SK-N-SH (cell line): ENCODE measurements at regions not wholly inside any gene's neighbourhood (a gene's known extent, or its start where the extent isn't known, plus 50 kb on each side); places are given as distances from the start of the nearest gene placed in this dataset.

Experiments
- CTCF ChIA-PET: fragments of 300-600, 350-600 bp; formaldehyde crosslinking; extraction: SDS; loops from one replicate; lab custom pipeline; 2021; lab: Yijun Ruan, JAX
- POLR2A ChIA-PET: fragments of 350-600 bp; sonication (Branson Sonifier 250); formaldehyde crosslinking; extraction: SDS; loops from one replicate; lab custom pipeline; 2020; ENCODE audit warnings: antibody characterized with exemption, inconsistent platforms; lab: Yijun Ruan, JAX
- DNase-seq: peaks from one replicate; pipeline ENCODE4 v3.0.0; 2012
- H2AFZ ChIP-seq: fragments of 200-600 bp; sonication (generic); 2 replicates; pipeline ENCODE4 v1.8.1; 2016; ENCODE audit warnings: antibody characterized with exemption, mild to moderate bottlenecking, low read depth
- H3F3A ChIP-seq: fragments of 200-600 bp; sonication (generic); replicated peaks from 2 replicates; pipeline ENCODE3; 2016; ENCODE audit warnings: antibody characterized with exemption, mild to moderate bottlenecking; ENCODE audit not compliant: insufficient read depth
- H3K27ac ChIP-seq, 2 experiments: fragments of 200-500 bp in 1 of 2; fragments of 200-600 bp in 1 of 2; sonication (Bioruptor generic) in 1 of 2; sonication (generic), shearing (Covaris generic) in 1 of 2; 2 replicates each; pipeline versions ENCODE4 v1.5.1 to v1.6.1; 2014 to 2016; ENCODE audit warnings: low read depth in 2 of 2, inconsistent platforms in 1 of 2, low read length in 1 of 2, mild to moderate bottlenecking in 1 of 2, mixed read lengths in 1 of 2
- H3K27me3 ChIP-seq: fragments of 200-600 bp; sonication (generic), shearing (Covaris generic); 2 replicates; pipeline ENCODE4 v1.6.1; 2016; ENCODE audit warnings: mixed run types; ENCODE audit not compliant: insufficient read depth
- H3K36me3 ChIP-seq, 2 experiments: fragments of 200-500 bp in 1 of 2; fragments of 200-600 bp in 1 of 2; sonication (Bioruptor generic) in 1 of 2; sonication (generic) in 1 of 2; replicated peaks in 1 of 2; 2 replicates each; pipeline versions ENCODE3 to v1.5.1; 2014 to 2016; ENCODE audit warnings: low read length in 1 of 2, mild to moderate bottlenecking in 1 of 2; ENCODE audit not compliant: insufficient read depth in 2 of 2, control insufficient read depth in 1 of 2
- H3K4me1 ChIP-seq, 2 experiments: fragments of 200-500 bp in 1 of 2; fragments of 200-600 bp in 1 of 2; sonication (Bioruptor generic) in 1 of 2; sonication (generic), shearing (Covaris generic) in 1 of 2; 2 replicates each; pipeline versions ENCODE4 v1.5.1 to v1.6.1; 2014 to 2016; ENCODE audit warnings: low read depth in 1 of 2, low read length in 1 of 2, mixed run types in 1 of 2; ENCODE audit not compliant: insufficient read depth in 2 of 2, control insufficient read depth in 1 of 2
- H3K4me2 ChIP-seq: fragments of 200-600 bp; sonication (generic), shearing (Covaris generic); 2 replicates; pipeline ENCODE4 v1.6.1; 2017; ENCODE audit warnings: mixed run types
- H3K4me3 ChIP-seq, 2 experiments: fragments of 200-500 bp in 1 of 2; fragments of 200-600 bp in 1 of 2; sonication (Bioruptor generic) in 1 of 2; sonication (generic), shearing (Covaris generic) in 1 of 2; 2 replicates each; pipeline versions ENCODE4 v1.5.1 to v1.8.1; 2014 to 2016; ENCODE audit warnings: low read depth in 2 of 2, inconsistent platforms in 1 of 2, low read length in 1 of 2, mild to moderate bottlenecking in 1 of 2, mixed read lengths in 1 of 2, moderate library complexity in 1 of 2
- H3K79me2 ChIP-seq: fragments of 200-600 bp; sonication (generic); 2 replicates; pipeline ENCODE4 v1.8.1; 2017; ENCODE audit warnings: mild to moderate bottlenecking; ENCODE audit not compliant: insufficient read depth
- H3K9ac ChIP-seq: fragments of 200-600 bp; sonication (generic); 2 replicates; pipeline ENCODE4 v1.6.1; 2017; ENCODE audit warnings: mixed run types
- H3K9me2 ChIP-seq: fragments of 200-600 bp; sonication (generic); 2 replicates; pipeline ENCODE4 v1.6.1; 2017; ENCODE audit warnings: mixed run types
- H3K9me3 ChIP-seq: fragments of 200-600 bp; sonication (generic); 2 replicates; pipeline ENCODE4 v1.6.1; 2017; ENCODE audit warnings: mixed run types, mild to moderate bottlenecking, moderate library complexity
- H4K20me1 ChIP-seq: fragments of 200-600 bp; sonication (generic); 2 replicates; pipeline ENCODE4 v1.6.1; 2017; ENCODE audit warnings: mild to moderate bottlenecking, mixed run types; ENCODE audit not compliant: insufficient read depth
- CHD2 ChIP-seq: fragments of 150-350 bp; IDR thresholded peaks from 2 replicates; pipeline ENCODE4 v1.6.1; 2018; ENCODE audit warnings: low read length; ENCODE audit not compliant: partially characterized antibody
- EP300 ChIP-seq, 2 experiments: IDR thresholded peaks; 2 replicates each; pipeline versions ENCODE4 v1.4.0 to v1.6.1; 2012; ENCODE audit warnings: borderline replicate concordance in 1 of 2, low read depth in 1 of 2, low read length in 1 of 2
- FOXJ3 ChIP-seq: sonication (generic); formaldehyde crosslinking; IDR thresholded peaks from 2 replicates; pipeline ENCODE4 v1.5.1; 2020; ENCODE audit warnings: mild to moderate bottlenecking, missing genetic modification reagents
- FOXM1 ChIP-seq: IDR thresholded peaks from 2 replicates; pipeline ENCODE4 v1.4.0; 2012; ENCODE audit warnings: low read depth, mild to moderate bottlenecking
- GABPA ChIP-seq: IDR thresholded peaks from 2 replicates; pipeline ENCODE4 v1.4.0; 2012; ENCODE audit warnings: low read depth, mild to moderate bottlenecking
- GATA2 ChIP-seq: sonication (generic); formaldehyde crosslinking; IDR thresholded peaks from 2 replicates; pipeline ENCODE4 v1.5.0; 2020; ENCODE audit warnings: mild to moderate bottlenecking, missing genetic modification reagents
- JUND ChIP-seq: IDR thresholded peaks from 2 replicates; pipeline ENCODE4 v1.4.0; 2012
- MEF2A ChIP-seq: IDR thresholded peaks from 2 replicates; pipeline ENCODE4 v1.4.0; 2012; ENCODE audit warnings: low read depth, borderline replicate concordance
- NRF1 ChIP-seq: IDR thresholded peaks from 2 replicates; pipeline ENCODE4 v1.6.1; 2012; ENCODE audit warnings: low read depth, mild to moderate bottlenecking, low read length
- PBX3 ChIP-seq: IDR thresholded peaks from 2 replicates; pipeline ENCODE4; 2012
- POLR2AphosphoS5 ChIP-seq: IDR thresholded peaks from 2 replicates; pipeline ENCODE4 v1.6.1; 2012; ENCODE audit warnings: low read depth, low read length
- RAD21 ChIP-seq: IDR thresholded peaks from 2 replicates; pipeline ENCODE4 v1.6.1; 2012; ENCODE audit warnings: mild to moderate bottlenecking, low read length
- SIN3A ChIP-seq: IDR thresholded peaks from 2 replicates; pipeline ENCODE4 v1.6.1; 2012; ENCODE audit warnings: low read depth, mild to moderate bottlenecking, low read length, moderate library complexity, borderline replicate concordance
- SMC3 ChIP-seq: IDR thresholded peaks from 2 replicates; pipeline ENCODE4 v1.6.1; 2012; ENCODE audit warnings: low read depth, low read length, improper control_type of control experiment
- TCF12 ChIP-seq: IDR thresholded peaks from 2 replicates; pipeline ENCODE4 v1.4.0; 2012
- TEAD4 ChIP-seq: IDR thresholded peaks from 2 replicates; pipeline ENCODE4 v1.4.0; 2012; ENCODE audit warnings: mild to moderate bottlenecking, borderline replicate concordance; ENCODE audit not compliant: insufficient read depth
- USF1 ChIP-seq: IDR thresholded peaks from 2 replicates; pipeline ENCODE4 v1.4.0; 2012; ENCODE audit warnings: low read depth, borderline replicate concordance
- YY1 ChIP-seq: IDR thresholded peaks from 2 replicates; pipeline ENCODE4 v1.4.0; 2012; ENCODE audit warnings: low read depth, mild to moderate bottlenecking
- WGBS: methylation state at CpG from one replicate; pipeline ENCODE4 v1.1.6; 2017; ENCODE audit warnings: low lambda C conversion rate; 5-methylcytosine and 5-hydroxymethylcytosine counted together
- TF ChIP-seq, protein P1 (sequence below): fragments of 200-600 bp; sonication (generic); IDR thresholded peaks from 2 replicates; pipeline ENCODE4 v1.6.1; 2017; ENCODE audit warnings: antibody characterized with exemption, mild to moderate bottlenecking, moderate library complexity
- TF ChIP-seq, protein P2 (sequence below): fragments of 150-350 bp; IDR thresholded peaks from 2 replicates; pipeline ENCODE4 v1.6.1; 2017; ENCODE audit warnings: antibody characterized with exemption, low read length, low read depth, borderline replicate concordance

GRCh38 chr15:29455055-29455454 lies 185.4 kb upstream of the NSMCE3 start (continued):
- TF ChIP-seq FOXJ3 (CRISPR knock-in tag) = no peak

DNA sequence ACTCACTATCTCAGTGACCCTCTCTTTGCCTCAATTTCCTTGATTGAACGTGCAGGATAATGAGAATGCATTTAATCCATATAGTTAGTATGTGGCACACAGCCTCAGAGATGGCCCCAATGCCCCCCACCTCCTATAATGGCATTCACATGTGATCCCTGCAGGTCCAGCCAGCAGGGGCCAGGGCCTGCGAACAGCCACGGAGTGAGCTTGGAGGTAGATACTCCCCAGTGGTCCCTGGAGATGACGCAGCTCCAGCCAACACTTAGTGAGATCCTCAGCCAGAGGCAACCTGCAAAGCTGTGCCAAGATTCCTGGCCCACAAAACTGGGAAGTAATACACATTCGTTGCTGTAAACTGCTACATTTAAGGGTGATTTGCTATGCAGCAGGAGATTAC lies 184.9 kb upstream of the NSMCE3 start:
- no peaks in the 10 kb centered on the region for H3K9me2 ChIP-seq
- H3K4me1 ChIP-seq = no peaks in the 10 kb centered on the region; a peak in 1 of 4 replicates
- H3K9me3 ChIP-seq = no peaks in the 10 kb centered on the region
- no peak overlapping the region for H3K4me3 ChIP-seq
- no peaks in the 10 kb centered on the region for H3K36me3 ChIP-seq
- POLR2A ChIA-PET = no interaction called here
- no peaks in the 10 kb centered on the region for H4K20me1 ChIP-seq
- CTCF ChIA-PET = no interaction called here
- H3K9ac ChIP-seq = no peak overlapping the region
- WGBS = 28% methylated on average over 5 of the region's 5 CpGs
- no peak for DNase-seq
- no peak overlapping the region for H3K4me2 ChIP-seq
- H3K27ac ChIP-seq = no peak overlapping the region
- no peaks in the 10 kb centered on the region for H3K79me2 ChIP-seq
- no peak for TF ChIP-seq EP300 (IDR thresholded peaks at IDR 0.05; ENCODE audit: borderline replicate concordance in 1 of 2, low read depth in 1 of 2, low read length in 1 of 2)
- TF ChIP-seq PBX3 = no peak
- TF ChIP-seq SIN3A = no peak
- no peak for TF ChIP-seq YY1
- TF ChIP-seq JUND = no peak
- TF ChIP-seq, protein P1, sequence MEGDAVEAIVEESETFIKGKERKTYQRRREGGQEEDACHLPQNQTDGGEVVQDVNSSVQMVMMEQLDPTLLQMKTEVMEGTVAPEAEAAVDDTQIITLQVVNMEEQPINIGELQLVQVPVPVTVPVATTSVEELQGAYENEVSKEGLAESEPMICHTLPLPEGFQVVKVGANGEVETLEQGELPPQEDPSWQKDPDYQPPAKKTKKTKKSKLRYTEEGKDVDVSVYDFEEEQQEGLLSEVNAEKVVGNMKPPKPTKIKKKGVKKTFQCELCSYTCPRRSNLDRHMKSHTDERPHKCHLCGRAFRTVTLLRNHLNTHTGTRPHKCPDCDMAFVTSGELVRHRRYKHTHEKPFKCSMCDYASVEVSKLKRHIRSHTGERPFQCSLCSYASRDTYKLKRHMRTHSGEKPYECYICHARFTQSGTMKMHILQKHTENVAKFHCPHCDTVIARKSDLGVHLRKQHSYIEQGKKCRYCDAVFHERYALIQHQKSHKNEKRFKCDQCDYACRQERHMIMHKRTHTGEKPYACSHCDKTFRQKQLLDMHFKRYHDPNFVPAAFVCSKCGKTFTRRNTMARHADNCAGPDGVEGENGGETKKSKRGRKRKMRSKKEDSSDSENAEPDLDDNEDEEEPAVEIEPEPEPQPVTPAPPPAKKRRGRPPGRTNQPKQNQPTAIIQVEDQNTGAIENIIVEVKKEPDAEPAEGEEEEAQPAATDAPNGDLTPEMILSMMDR = no peak
- TF ChIP-seq TEAD4 = no peak
- no peak for TF ChIP-seq NRF1
- TF ChIP-seq USF1 = no peak
- no peak overlapping the region for H2AFZ ChIP-seq
- no peaks in the 10 kb centered on the region for H3K27me3 ChIP-seq
- no peaks in the 10 kb centered on the region for H3F3A ChIP-seq

GRCh38 chr15:29452881-29453731 lies 183.5 kb upstream of the NSMCE3 start:
- H3K4me2 ChIP-seq = no peak overlapping the region
- H3K4me1 ChIP-seq = no peaks in the 10 kb centered on the region; a peak in 1 of 4 replicates
- no peak overlapping the region for H3K27ac ChIP-seq
- no peaks in the 10 kb centered on the region for H3K79me2 ChIP-seq
- H3K4me3 ChIP-seq = no peak overlapping the region
- no peaks in the 10 kb centered on the region for H3K9me3 ChIP-seq
- ChIA-PET POLR2A (no interaction called here), CTCF (interaction anchor here (1.4 kb wide), 1 partner anchor 22 kb away, joined by 6 read pairs; no protein-coding TSS in a partner anchor)
- TF ChIP-seq SMC3 (no peak), MEF2A (no peak), FOXJ3 (CRISPR knock-in tag) (no peak), GATA2 (CRISPR knock-in tag) (no peak), CHD2 (no peak), POLR2AphosphoS5 (no peak), RAD21 (no peak), FOXM1 (no peak), GABPA (no peak), TEAD4 (no peak), TCF12 (no peak)
- TF ChIP-seq, protein P2, sequence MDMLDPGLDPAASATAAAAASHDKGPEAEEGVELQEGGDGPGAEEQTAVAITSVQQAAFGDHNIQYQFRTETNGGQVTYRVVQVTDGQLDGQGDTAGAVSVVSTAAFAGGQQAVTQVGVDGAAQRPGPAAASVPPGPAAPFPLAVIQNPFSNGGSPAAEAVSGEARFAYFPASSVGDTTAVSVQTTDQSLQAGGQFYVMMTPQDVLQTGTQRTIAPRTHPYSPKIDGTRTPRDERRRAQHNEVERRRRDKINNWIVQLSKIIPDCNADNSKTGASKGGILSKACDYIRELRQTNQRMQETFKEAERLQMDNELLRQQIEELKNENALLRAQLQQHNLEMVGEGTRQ = no peak
- H2AFZ ChIP-seq = no peak overlapping the region
- 53% methylated on average over 16 of the region's 16 CpGs for WGBS
- H3K9me2 ChIP-seq = no peaks in the 10 kb centered on the region
- no peak for DNase-seq
- H3F3A ChIP-seq = no peaks in the 10 kb centered on the region
- no peaks in the 10 kb centered on the region for H3K36me3 ChIP-seq
- no peaks in the 10 kb centered on the region for H3K27me3 ChIP-seq
- H4K20me1 ChIP-seq = no peaks in the 10 kb centered on the region
- H3K9ac ChIP-seq = no peak overlapping the region
